Femur (tissue), 1 donor: ENCODE measurements at regions not wholly inside any gene's neighbourhood (a gene's known extent, or its start where the extent isn't known, plus 50 kb on each side); places are given as distances from the start of the nearest gene placed in this dataset.

Experiments
- DNase-seq: peaks from one replicate; pipeline ENCODE4 v3.0.0-alpha.2; 2017

GRCh38 chr12:45553204-45553603 is 176.3 kb upstream of the ARID2 start:
- no peak for DNase-seq

DNA sequence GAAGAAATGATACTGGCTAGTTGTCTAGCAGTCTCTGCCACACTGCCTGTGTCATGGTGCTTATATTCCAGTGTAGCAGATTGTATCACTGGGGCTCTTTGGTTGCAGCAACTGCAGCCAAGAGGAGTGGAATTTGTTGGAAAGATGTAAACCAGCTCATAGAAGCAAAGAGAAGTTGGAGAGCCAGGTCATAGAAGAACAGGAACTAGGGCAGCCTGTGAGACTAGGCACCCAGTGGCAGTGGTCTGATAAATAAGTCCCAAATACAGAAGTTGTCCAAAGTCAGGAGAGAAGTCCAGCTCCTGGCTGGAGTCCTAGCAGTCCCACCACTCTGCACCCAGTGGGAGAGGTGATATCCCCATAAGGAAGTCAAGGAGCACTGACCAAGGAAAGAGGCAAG is 172.5 kb upstream of the ARID2 start:
- no peak for DNase-seq

DNA sequence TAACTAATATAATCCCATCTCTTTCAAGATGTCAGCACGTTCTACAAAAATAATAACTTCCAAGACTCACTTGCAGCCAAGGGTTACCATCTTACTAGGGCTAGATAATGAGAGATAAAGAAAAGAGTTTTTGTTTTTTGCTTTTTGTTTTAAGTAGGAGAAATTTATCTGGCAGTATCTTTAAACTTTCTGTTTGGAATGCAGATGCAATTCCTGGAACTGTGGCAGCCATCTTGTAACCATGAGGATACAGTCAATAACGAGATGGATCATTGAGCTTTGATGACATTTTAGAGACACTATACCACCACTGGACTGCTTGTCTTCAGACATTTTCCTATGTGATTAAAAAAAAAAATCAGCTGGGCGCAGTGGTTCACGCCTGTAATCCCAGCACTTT is 171.2 kb upstream of the ARID2 start:
- DNase-seq = no peak

- DNase-seq = no peak
Measured at GRCh38 chr12:45559537-45559936, 170.0 kb upstream of the ARID2 start.

- DNase-seq = no peak
Measured at GRCh38 chr12:45560689-45561088, 168.8 kb upstream of the ARID2 start.

GRCh38 chr12:45561488-45561887 is 168.0 kb upstream of the ARID2 start:
- no peak for DNase-seq

GRCh38 chr12:45565590-45565989 is 163.9 kb upstream of the ARID2 start:
- no peak for DNase-seq

GRCh38 chr12:45566257-45566656 is 163.2 kb upstream of the ARID2 start:
- DNase-seq = no peak

DNA sequence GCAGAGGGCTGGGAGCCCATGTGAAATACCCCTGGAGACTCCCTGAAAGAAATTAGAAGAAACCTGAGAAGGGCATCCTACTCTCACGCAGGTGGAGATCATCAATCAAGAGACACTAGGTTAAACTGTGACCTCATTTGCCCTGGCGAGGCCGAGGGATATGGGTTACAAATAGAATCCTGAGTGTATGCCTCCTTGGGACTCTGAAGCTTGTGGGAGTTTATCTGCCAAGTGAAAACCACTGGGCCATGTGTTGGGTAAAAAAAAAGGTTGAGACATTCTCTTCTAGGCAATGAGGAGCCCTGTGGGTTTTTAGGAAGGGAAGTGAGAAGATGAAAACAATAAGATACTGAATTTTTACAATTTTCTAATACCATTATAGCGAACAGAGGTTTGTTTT is 160.7 kb upstream of the ARID2 start:
- DNase-seq = no peak

GRCh38 chr12:45570501-45570900 is 159.0 kb upstream of the ARID2 start:
- no peak for DNase-seq

GRCh38 chr12:45572114-45572513 is 157.4 kb upstream of the ARID2 start:
- no peak for DNase-seq

- DNase-seq = no peak
Measured at GRCh38 chr12:45575417-45575816, 154.1 kb upstream of the ARID2 start.

- no peak for DNase-seq
Measured at GRCh38 chr12:45575823-45576475, 153.6 kb upstream of the ARID2 start.

DNA sequence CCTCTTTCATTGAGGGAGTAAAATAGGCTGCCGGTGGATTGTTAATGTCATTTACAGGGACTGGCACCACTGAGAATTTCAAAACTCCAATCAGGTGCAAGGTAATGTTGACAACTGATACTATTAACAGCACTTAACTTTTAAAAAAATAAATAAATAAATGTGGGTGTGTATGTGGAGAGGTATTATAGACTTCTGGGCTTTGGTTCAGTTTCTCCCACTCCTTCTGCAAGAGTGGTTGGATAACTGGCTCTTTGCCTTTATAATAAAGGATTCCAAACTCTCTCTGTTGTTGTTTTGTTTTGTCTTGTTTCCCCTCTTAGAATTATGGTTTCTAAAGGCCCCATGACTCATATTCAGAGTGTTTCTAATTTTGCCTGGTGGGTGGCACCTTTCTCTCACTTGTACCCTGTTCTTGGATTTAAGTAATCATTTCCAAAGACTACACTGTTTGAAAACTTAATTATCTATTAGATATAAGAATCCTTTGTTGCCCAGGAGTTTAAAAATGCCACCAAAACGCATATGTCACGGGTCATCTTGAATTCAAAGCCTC is 151.6 kb upstream of the ARID2 start:
- no peak for DNase-seq

DNA sequence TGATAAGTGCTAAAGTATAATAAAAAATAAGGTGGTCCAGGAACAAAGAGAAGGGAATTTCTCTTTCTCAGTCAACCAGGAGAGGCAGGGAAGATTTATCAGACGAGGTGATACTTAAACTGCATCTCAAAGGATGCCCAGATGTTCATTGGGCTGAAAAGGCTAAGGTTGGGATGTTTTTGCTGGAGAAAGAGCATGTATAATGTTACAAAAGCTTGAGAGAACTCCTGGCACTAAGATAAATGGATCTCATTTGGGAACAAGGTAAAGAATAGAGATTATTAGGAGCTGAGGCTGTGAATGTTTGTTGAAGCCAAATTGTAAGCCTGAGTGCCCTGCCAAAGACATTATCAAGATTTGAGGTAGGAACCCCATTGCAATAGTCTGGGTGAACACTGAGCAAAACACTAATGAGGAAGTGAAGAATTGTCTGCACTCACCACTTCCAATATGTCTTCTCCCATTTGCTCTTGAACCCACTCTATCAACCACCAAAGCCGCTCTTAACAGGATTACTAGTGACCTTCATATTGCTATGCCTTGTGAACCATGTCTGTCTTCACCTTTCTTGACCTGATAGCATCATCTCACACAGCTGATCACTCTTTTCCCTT is 149.0 kb upstream of the ARID2 start:
- DNase-seq = no peak

DNA sequence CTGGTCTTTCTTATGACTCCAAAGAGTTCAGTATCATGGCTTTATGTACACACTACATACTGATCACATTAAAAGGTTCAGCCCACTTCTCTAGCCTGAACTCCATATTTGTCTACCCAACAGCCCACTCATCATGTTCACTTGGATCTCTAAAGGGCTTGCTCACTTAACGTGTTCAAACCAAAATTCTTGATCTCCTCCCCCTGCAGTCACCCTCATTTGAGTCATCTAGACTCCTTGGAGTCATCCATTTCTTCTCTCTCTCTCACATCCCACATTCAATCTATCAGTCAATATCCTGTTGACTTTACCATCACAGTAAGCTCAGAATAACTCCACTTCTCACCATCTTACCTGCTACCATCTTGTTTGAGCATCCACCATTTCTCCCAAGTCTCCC is 148.4 kb upstream of the ARID2 start:
- no peak for DNase-seq

GRCh38 chr12:45582536-45582935 is 147.0 kb upstream of the ARID2 start:
- no peak for DNase-seq

DNA sequence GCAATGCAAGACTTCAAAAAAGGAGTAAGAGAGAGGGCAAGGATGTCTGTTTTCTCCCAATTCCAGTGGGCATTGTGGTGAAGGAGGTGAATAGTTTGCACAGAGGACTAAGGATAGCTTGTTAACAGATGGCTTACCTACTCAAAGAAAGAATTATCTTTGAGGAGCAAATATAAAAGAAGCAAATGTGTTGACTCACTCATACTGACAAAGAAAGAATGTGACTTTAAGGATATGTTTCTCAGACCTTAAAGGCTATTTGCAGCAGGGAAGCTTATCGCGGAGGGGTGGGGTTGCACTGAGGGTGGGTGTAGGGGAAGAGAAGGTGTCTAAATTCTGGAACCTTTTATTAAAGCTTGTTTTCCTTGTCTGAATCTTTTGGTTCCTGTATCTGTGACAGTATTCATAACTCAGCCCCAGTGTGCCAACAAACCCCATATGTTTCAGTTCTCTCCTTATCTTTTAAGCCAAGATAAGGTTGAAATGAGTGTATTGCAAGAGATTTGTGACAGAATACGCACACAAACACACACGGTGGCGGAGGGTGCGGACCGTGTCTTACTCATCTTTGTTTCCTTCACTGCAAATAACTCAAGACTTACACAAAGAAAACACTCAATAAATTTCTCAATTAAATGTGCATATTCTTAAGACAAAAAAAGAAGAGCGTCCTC is 146.4 kb upstream of the ARID2 start:
- DNase-seq = no peak

GRCh38 chr12:45584336-45584735 is 145.2 kb upstream of the ARID2 start:
- DNase-seq = no peak

- DNase-seq = no peak
Measured at GRCh38 chr12:45585522-45586230, 143.8 kb upstream of the ARID2 start.

GRCh38 chr12:45586486-45586885 is 143.0 kb upstream of the ARID2 start:
- DNase-seq = no peak

GRCh38 chr12:45587012-45587411 is 142.5 kb upstream of the ARID2 start:
- DNase-seq = no peak

- no peak for DNase-seq
Measured at GRCh38 chr12:45587877-45588533, 141.5 kb upstream of the ARID2 start.
